ENCODE measurements at regions not wholly inside any gene's neighbourhood (a gene's known extent, or its start where the extent isn't known, plus 50 kb on each side); places are given as distances from the start of the nearest gene placed in this dataset.
"Not testable (repeated sequence)": the region's sequence is repeated elsewhere in the genome, so short reads cannot be mapped to it uniquely, and the experiment has no call there.

DNA sequence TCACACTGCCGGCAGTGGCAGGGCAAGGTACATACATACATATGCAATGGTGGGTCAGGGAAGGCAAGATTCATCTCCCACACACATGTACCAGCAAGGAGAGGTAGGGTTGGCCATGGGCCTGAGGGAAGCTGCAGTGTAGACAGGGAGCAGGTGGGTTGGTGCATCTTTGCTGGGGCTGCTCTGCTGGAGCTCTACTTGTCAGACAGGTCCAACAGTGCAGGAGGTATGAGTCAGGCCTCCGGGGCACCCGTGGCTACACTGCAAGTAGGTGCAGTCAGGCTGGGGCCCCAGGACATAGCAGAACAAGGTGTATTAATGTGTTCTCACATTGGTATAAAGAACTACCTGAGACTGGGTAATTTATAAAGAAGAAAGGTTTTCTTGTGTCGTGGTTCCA is 281.1 kb upstream of the COL3A1 start:
- Histone ChIP-seq H3K36me3 (no peaks in the 10 kb centered on the region), H3K27ac (no peak overlapping the region), H3K4me3 (no peak overlapping the region), H3K9me3 (no peaks in the 10 kb centered on the region), H3K27me3 (no peaks in the 10 kb centered on the region), H3K4me1 (peaks cover 0 to 12% (median 3%) of the 10 kb centered on the region in 3 donors)
- TF ChIP-seq, protein P1, sequence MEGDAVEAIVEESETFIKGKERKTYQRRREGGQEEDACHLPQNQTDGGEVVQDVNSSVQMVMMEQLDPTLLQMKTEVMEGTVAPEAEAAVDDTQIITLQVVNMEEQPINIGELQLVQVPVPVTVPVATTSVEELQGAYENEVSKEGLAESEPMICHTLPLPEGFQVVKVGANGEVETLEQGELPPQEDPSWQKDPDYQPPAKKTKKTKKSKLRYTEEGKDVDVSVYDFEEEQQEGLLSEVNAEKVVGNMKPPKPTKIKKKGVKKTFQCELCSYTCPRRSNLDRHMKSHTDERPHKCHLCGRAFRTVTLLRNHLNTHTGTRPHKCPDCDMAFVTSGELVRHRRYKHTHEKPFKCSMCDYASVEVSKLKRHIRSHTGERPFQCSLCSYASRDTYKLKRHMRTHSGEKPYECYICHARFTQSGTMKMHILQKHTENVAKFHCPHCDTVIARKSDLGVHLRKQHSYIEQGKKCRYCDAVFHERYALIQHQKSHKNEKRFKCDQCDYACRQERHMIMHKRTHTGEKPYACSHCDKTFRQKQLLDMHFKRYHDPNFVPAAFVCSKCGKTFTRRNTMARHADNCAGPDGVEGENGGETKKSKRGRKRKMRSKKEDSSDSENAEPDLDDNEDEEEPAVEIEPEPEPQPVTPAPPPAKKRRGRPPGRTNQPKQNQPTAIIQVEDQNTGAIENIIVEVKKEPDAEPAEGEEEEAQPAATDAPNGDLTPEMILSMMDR (IDR thresholded peaks at IDR 0.05) = no peak
- TF ChIP-seq POLR2A (IDR thresholded peaks at IDR 0.05) = no peak
- WGBS, 2 donors = 37 to 66% methylated on average over 2 to 4 of the region's 4 CpGs
- no peak for DNase-seq
- intact Hi-C loops (cut with DNase I) = no loop called here

DNA sequence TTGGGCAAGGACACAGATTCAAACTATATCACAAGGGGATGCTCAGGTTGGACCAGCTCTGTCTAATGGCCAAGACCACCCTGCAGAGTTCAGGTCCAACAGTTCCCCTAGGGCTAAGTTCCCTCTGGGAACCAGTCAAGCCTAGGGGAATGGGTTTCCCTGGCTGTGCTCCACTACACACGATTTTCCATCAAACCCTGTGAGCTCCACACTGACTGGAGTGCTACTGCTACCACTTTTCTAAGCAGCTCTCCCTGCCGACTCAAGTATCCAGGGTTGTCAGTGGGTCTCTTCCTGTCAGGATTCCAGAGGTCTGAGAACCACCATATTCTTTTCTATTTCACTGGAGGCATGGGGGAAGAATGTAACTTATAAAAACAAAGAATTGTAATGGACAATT is 280.4 kb upstream of the COL3A1 start:
- intact Hi-C loops (cut with DNase I) = no loop called here
- DNase-seq = no peak
- Histone ChIP-seq H3K27ac (no peak overlapping the region), H3K4me1 (peaks cover 0 to 12% (median 3%) of the 10 kb centered on the region in 3 donors), H3K36me3 (no peaks in the 10 kb centered on the region), H3K4me3 (no peak overlapping the region), H3K9me3 (no peaks in the 10 kb centered on the region), H3K27me3 (no peaks in the 10 kb centered on the region)
- 52 to 89% methylated on average over 1 to 2 of the region's 2 CpGs for WGBS, 2 donors
- no peak for TF ChIP-seq POLR2A (IDR thresholded peaks at IDR 0.05)

DNA sequence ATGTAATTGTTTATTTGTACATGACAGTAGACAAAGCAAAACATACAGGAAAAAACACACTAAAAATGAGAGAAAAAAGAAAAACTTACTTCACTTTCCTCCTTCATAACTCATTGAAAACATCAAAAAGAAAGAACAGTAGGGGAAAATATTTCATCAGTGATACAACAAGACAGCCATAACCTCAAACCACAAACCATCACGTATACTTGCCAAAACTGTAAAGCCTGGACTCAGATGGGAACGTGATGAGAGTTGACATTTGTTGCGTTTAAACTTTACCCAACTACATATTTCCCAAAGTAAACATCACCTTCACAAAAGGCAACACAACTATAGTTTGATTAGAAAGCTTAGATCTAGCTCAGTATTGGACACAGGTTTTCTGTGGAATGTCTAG is 278.2 kb upstream of the COL3A1 start:
- intact Hi-C loops (cut with DNase I) = no loop called here
- Histone ChIP-seq H3K36me3 (no peaks in the 10 kb centered on the region), H3K27me3 (no peaks in the 10 kb centered on the region), H3K4me3 (no peak overlapping the region), H3K9me3 (no peaks in the 10 kb centered on the region), H3K27ac (no peak overlapping the region), H3K4me1 (peaks cover 0 to 12% (median 3%) of the 10 kb centered on the region in 3 donors)
- TF ChIP-seq, protein P1 (IDR thresholded peaks at IDR 0.05) = no peak
- no peak for TF ChIP-seq POLR2A (IDR thresholded peaks at IDR 0.05)
- 9 to 15% methylated on average over 3 of the region's 3 CpGs for WGBS, 2 donors
- DNase-seq = no peak

DNA sequence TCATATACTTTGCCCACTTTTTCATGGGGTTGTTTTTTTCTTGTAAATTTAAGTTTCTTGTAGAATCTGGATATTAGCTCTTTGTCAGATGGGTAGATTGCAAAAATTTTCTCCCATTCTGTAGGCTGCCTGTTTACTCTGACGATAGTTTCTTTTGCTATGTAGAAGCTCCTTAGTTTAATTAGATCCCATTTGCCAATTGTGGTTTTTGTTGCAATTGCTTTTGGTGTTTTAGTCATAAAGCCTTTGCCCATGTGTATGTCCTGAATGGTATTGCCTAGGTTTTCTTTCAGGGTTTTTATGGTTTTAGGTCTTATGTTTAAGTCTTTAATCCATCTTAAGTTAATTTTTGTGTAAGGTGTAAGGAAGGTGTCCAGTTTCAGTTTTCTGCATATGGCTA is 276.0 kb upstream of the COL3A1 start:
- H3K4me3 ChIP-seq; H3K9me3 ChIP-seq; H3K4me1 ChIP-seq; DNase-seq; H3K27me3 ChIP-seq; H3K27ac ChIP-seq; H3K36me3 ChIP-seq; intact Hi-C loops (cut with DNase I): not testable (repeated sequence)
- WGBS, 2 donors = 80 to 90% methylated on average over 1 of the region's 1 CpG

DNA sequence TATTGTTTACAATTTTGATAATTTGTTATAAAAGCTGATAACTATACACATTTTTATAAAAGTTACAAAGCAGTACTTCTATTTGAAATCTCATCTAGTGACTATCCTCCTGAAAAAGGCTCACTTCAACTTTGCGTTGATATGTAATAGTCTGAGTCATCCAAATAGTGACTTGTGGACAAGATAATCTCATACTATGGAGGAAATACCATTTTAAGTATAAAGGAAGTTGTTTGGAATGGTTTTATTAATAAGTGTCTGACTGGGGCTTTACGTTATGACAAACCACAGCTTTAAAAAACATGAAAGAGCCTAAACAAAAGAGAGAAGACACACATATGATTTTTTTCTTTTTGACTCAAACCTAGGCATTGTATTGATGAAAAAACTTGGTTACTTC is 272.3 kb upstream of the COL3A1 start:
- Histone ChIP-seq H3K36me3 (no peaks in the 10 kb centered on the region), H3K27ac (no peak overlapping the region), H3K9me3 (no peaks in the 10 kb centered on the region), H3K4me1 (no peaks in the 10 kb centered on the region), H3K4me3 (no peak overlapping the region), H3K27me3 (no peaks in the 10 kb centered on the region)
- DNase-seq = no peak
- intact Hi-C loops (cut with DNase I) = no loop called here
- WGBS, 2 donors = 46 to 57% methylated on average over 2 of the region's 2 CpGs
- TF ChIP-seq, protein P1 (IDR thresholded peaks at IDR 0.05) = no peak
- no peak for TF ChIP-seq POLR2A (IDR thresholded peaks at IDR 0.05)

DNA sequence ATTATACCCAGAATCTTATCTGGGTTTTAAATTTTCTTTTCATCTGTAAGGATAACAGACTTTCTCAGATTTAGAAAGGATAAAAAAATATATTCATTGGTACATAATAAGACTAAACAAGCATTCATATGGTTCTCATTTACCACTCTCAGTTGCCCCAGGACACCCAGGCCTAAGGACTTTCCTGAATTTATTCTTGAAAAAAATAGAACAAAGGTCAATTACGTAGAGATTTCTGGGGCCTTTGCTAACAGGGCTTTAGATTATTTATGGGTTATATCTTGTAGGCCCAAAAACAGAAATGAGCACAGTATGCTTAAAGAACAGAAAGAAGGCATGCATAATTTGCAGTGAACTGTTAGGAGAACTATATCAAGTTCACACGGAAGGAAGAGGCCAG is 269.0 kb upstream of the COL3A1 start:
- Histone ChIP-seq H3K4me3 (no peak overlapping the region), H3K4me1 (no peaks in the 10 kb centered on the region), H3K27ac (no peak overlapping the region), H3K27me3 (no peaks in the 10 kb centered on the region), H3K36me3 (no peaks in the 10 kb centered on the region), H3K9me3 (peaks cover 0 to 3% (median 0%) of the 10 kb centered on the region in 3 donors)
- no peak for DNase-seq
- intact Hi-C loops (cut with DNase I) = no loop called here
- 89 to 91% methylated on average over 2 of the region's 2 CpGs for WGBS, 2 donors
- no peak for TF ChIP-seq POLR2A (IDR thresholded peaks at IDR 0.05)
- TF ChIP-seq, protein P1 (IDR thresholded peaks at IDR 0.05) = no peak
